GM18505 (cell line): ENCODE measurements at regions not wholly inside any gene's neighbourhood (a gene's known extent, or its start where the extent isn't known, plus 50 kb on each side); places are given as distances from the start of the nearest gene placed in this dataset.

ENCODE experiments used
- ATAC-seq: cut with Tn5 transposase; IDR thresholded peaks from one replicate; pipeline ENCODE4 v1.9.1; 2021; ENCODE audit not compliant: unreplicated experiment
- POLR2A ChIP-seq: IDR thresholded peaks from 4 replicates; pipeline ENCODE4 v1.6.1; 2011; ENCODE audit warnings: borderline replicate concordance; ENCODE audit not compliant: insufficient read depth, insufficient read length; ENCODE audit errors: extremely low read depth

GRCh38 chr9:18238752-18239447, 235.1 kb upstream of the ADAMTSL1 start:
- TF ChIP-seq POLR2A = no peak
- no peak for ATAC-seq

- ATAC-seq = no peak
These were observed 233.7 kb upstream of the ADAMTSL1 start for GRCh38 chr9:18240213-18240612.

DNA sequence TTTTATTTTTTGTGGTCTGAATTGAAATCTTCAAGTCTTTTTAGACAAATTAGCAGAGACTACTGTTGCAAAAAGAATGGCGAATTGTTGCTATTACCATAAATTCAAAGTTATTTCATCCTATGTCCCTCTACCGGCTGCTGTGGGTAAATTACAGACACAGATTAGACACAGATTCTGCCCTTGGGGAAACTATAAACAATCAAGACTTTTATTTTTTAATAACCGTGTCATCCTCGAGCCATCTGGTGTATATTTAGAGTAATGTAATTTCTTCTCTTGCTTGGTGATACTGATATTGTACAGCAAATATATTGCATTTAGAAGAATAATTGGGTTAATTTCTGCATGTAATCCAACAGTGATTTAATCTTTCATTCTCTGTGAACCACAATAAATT, 228.0 kb upstream of the ADAMTSL1 start:
- no peak for ATAC-seq
- no peak for TF ChIP-seq POLR2A

More at GRCh38 chr9:18240213-18240612, 233.7 kb upstream of the ADAMTSL1 start:
- TF ChIP-seq POLR2A = no peak

DNA sequence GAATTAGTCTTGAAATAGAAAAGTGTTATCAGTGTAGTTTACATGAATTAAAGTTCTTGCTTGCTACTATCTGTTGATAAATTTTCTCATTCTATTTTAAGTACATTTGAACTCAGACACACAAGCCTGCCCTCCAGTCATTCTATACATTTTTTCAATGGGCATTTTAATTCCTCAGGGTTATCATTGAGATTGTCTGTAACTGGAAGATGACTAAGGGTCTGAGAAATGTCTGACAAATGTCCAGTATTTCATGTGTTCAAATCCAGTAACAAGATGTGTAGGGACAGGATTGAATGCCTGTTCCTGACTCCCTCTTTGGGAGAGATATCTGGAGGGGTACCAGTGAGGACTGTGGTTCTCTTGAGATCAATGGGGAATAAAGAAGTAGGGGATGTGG, 223.9 kb upstream of the ADAMTSL1 start:
- ATAC-seq = no peak
- no peak for TF ChIP-seq POLR2A

DNA sequence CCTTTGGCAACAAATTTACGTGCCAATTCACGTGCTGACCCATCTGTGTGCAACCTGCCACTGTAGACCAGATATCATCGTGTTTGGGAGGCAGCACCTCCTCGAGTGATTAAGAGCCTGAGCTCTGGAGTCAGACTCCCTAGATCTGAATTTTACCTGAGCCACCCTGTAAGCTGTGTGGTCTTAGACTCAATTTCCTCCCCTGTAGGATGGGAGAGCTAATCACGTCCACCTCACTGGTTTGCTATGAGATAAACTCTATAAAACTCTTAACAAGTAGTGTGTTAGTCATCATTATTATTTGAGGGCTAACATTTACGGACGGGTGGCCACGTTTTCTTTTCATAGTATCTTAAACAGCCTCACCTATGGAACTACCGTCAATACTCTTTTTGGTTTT, 220.0 kb upstream of the ADAMTSL1 start:
- no peak for ATAC-seq

DNA sequence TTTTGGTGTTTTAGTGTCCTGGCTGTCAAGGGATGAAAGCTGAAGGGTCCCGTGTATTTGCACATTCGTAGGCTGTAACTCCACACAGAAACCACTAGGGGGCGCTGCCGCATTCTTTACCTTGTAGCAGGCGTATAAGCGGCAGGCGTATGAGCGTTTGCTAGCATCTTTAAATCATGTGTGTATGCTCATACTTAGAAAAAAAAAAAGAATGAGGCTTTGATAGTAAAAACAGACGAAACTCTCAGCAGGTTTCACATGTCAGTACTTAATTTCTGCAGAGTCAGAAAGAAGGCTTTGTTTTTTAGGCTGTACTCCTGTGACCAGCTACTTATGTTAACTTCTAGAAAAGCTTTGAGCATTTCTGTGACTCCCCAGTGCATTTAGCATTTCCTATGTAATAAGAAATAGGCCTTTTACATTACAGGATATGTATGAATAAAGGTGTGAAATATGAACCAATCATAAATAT, 218.8 kb upstream of the ADAMTSL1 start:
- TF ChIP-seq POLR2A = no peak
- peak; percentile 91 for ATAC-seq

More for the DNA sequence above, 220.0 kb upstream of the ADAMTSL1 start:
- TF ChIP-seq POLR2A = no peak

- ATAC-seq = no peak
- TF ChIP-seq POLR2A = no peak
These were observed 218.2 kb upstream of the ADAMTSL1 start for GRCh38 chr9:18255747-18256146.

GRCh38 chr9:18256568-18256967, 217.4 kb upstream of the ADAMTSL1 start:
- ATAC-seq = no peak
- no peak for TF ChIP-seq POLR2A

DNA sequence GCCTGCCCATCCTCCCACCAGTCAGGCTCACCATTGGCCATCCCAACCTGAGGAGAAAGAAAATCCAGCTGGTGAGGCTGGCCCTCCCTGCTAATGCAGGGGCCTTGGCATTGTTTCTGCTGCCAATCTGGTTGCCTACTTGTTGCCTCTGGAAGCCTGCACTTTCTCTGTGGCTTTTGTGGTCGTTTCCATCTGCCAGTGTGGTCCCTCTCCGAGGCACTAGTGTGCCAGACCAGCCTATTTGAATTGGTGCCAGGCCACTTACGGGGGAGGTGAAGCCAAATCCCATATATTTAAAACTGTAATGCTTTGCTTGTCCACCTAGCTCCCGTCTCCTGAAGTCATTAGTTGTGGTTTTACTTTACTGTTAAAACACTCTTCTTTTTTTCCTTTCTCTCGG, 213.4 kb upstream of the ADAMTSL1 start:
- ATAC-seq = no peak
- no peak for TF ChIP-seq POLR2A

- no peak for TF ChIP-seq POLR2A
- no peak for ATAC-seq
These were observed 212.8 kb upstream of the ADAMTSL1 start for GRCh38 chr9:18261181-18261580.

- TF ChIP-seq POLR2A = no peak
- no peak for ATAC-seq
These were observed 210.6 kb upstream of the ADAMTSL1 start for GRCh38 chr9:18263377-18263776.

- no peak for ATAC-seq
- TF ChIP-seq POLR2A = no peak
These were observed 205.6 kb upstream of the ADAMTSL1 start for GRCh38 chr9:18268381-18268780.

DNA sequence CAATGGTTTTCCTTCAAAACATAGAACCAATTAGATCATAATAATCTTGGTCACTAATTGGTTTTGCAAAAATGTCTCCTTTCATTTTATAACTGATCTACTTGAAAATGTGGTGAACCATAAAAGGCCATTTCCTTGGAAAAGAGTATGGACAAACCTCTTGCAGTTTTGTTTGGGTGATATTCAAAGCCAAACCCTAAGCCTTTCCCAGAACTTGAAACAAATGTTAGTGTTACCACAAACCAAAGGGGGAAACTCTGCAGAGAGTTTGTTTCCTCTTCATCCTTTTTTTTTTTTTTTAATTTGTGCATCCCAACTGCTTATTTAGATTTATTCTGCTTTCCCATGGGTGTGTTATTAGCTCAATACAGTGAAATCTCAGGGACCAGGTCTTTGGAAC, 204.4 kb upstream of the ADAMTSL1 start:
- ATAC-seq = no peak
- TF ChIP-seq POLR2A = no peak

DNA sequence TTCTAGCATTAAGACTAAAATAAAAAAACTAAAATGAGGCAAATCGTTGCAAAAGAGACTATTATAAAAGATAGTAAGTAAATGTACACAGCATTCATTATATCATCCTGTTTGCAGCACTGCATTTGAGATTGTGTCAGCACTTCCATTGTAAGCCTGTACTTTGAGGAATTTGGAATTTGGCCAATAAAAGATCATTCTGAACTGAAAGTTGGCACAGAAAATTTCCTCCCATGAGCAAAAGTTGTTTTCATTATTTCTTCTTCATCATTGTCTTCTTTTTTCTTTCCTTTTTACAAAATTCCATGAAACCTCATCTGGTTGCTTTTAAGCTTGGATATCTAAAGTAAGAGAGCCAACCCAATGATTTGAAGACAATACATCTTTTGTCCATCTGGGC, 199.3 kb upstream of the ADAMTSL1 start:
- no peak for TF ChIP-seq POLR2A
- ATAC-seq = no peak
